ENCODE measurements at regions not wholly inside any gene's neighbourhood (a gene's known extent, or its start where the extent isn't known, plus 50 kb on each side); places are given as distances from the start of the nearest gene placed in this dataset.

DNA sequence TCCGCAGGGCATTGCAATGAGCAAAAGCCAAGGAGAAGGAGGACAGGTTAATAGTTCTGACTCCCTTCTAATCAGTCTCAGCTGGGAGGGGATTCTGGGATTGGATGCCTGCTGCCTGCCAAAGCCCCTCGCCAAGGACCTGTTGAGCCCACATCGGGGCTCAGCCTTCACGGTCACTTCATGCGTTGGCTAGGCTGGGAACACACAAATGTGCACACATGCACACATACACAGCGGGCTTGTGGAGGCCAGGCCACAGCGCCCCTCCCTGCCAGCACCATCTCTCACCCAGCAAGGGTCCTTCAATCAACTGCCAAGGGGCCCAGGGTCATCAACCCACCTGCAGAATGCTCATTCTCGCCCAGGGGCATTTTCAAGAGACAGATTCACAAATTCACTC is 113.9 kb downstream of the C5orf15 start:
- DNase-seq (ENCODE audit: low read depth in 2 of 2), result no peak

DNA sequence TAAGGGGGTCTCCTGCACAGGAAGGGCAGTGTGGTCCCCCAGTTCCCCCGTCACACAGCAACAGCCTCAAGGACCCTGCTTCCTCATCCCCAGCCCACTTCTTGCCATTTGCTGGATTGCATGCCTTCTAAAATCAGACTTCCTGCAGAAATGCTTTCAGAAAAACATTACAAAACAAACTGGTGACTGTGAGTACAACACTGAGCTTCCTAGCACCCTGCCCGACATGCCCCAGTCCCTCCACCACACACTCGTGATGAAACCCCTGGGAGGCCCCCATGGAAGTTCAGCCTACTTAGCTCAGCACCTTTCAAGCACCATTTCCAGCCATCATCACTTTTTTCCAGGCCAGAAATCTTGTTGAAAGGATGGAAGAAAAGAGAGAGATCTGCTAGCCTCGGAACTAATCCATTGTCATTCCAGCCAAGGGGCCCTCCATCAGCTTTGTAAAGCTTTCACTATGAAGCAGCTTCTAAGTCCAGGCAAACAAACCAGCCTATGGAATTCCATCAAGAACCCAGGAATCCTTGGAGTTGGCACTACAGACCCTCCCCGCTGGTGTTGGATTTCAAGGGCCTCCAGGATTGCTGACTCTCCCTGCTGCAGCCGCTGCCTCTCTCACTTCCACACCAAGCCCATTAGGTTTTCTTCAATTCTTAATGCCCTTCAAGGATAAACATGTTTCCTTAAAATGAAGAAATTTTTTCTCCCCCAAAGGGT is 114.6 kb downstream of the C5orf15 start:
- no peak for DNase-seq (ENCODE audit: low read depth in 2 of 2)

DNA sequence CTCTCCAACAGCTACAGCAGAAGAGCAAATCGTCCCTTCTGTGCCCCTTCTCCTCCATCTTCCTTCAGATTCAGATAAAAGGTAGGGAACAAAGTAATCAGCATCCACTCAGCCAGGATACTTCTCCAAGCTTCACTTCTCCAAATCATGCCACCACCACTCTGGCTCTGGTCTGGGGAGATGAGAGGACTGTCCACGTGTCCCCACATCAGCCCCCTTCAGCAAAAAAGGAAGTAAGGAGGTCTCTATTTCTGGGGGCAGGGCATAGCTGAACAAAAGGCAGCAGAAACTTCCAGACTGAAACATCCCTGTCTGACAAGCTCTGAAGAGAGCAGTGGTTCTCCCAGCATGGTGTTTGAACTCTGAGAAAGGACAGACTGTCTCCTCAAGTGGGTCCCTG is 116.9 kb downstream of the C5orf15 start:
- DNase-seq (ENCODE audit: low read depth in 2 of 2), result no peak

DNA sequence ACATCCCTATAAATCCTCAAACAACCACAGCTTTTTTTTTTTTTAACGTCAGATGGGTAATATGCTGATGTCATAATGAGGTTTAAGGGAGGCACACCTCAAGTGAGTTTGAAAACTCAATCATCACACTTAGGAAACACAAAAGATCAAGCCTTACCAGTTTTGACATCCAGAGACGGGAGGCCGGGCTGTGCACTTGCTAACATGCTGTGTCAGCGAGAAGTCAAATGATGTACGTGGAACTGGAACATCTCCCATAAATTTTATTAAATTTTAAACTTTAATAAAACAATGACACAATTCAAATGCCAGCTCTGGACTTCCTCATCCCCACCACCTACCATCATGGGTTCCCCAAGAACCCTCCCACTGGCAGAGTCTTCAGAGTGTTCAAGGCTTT is 117.6 kb downstream of the C5orf15 start:
- no peak for DNase-seq (ENCODE audit: low read depth in 2 of 2)

DNA sequence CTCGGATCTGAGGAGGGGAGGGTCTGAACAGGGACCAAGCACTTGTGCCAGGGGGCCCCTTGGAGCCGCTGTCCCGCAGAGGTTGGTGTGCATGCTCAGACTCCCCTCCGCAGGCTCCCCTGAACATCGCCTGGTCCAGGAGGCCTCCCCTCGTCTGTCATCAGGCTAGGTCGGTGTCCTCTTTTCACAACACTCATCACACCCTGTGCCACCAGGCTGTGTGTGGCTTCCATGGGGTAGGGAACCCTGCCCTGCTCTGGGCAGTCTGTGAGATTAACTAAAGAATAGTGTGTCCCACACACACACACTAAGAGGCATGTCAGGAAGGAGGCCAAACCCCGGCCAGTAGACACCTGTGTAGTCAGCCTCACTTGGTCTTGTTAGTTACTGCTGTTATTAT is 119.3 kb downstream of the C5orf15 start:
- no peak for DNase-seq (ENCODE audit: low read depth in 2 of 2)

DNA sequence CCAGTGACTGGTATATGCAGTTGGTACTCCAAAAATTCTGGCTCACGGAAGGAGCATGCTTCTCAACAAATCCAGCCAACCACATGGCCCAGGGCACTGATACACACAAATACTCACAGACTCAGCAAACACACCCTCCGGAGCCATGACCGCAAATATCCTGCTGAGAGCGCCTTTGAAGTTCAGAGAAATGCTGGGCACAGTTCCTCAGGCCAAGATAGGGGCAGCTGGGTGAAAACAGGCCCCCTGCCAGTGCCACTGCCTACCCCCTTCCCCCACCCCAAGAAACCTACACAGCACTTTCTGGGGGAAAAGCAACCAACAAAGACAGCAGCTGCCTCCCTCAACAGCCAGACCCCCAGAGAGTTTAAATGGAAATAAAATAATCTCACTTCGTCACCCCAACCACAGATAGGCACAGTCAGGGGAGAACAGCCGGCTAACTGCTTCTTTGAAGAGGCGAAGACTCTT is 120.0 kb downstream of the C5orf15 start:
- no peak for DNase-seq (ENCODE audit: low read depth in 2 of 2)

DNA sequence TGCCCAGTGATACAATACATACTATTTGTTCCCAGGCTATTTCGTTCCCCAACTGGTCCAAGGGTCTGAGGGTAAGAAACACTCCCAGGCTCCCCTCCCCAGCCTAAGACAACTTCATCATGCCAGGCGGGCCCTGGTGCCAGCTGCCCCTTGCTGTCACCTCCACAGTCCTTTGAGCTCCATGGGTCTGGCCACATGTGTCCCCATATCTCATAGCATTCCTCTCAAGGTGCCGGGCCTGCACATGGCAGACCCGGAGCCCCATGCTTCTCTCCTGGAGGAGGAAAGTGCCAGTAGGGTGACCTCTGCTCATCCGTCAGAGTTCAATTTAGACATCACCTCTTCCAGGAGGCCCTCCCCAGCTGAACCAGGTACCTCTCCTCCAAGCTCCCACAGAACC is 120.5 kb downstream of the C5orf15 start:
- DNase-seq (ENCODE audit: low read depth in 2 of 2), result no peak

DNA sequence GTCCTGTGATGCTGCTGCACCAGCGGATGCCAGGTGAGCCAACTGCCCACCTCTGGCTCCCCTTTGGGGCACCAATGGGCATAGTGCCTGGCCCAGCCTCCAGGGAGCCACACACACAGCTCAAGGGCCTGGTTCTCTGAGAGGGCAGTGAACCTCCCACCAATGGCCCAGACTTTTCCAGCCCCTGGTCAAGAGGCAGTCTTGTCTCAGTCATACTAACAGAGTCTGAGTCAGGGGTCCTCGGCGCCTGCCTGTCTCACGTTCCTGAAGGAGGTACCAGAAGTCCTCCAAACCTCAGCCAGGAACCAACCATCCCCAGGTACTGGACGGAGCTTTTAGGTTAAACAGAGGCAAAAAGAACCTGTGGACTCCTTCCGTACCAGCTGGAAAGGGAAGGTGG is 121.1 kb downstream of the C5orf15 start:
- DNase-seq (ENCODE audit: low read depth in 2 of 2), result no peak

DNA sequence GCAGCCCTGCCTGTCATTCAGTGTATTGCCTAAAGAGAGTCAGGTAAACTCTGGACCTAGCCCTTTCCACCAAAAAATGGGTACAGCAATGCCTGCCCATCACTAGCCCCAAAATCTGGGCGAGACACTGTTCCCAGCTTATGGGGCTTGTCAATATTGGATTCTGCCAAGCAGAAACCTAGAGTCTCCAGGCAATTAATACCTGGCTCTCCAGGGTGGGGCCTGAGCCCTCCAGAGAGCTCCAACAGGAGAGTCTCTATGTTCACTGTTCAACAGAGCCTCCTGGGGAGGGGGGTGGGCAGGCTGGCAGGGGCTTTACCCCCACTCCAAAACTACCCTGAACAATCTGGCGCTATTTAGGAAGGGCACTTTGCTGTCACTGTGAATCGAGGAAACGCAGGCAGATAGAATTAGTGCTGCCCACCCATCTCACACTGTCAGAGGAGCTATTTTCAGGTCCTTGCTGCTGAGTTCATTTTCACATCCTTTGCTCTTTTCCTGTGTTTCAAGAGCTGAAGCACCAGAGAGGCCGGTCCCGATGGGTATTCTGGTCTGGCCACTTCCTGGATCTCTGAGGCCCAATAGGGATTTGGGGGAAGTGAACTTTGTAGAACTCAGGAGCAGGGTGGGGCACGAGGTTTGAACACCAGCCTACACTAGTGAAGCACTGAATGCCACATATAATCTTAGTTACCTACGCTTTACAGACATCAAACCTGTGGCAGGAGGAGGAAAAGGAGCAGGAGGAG is 121.8 kb downstream of the C5orf15 start:
- no peak for DNase-seq (ENCODE audit: low read depth in 2 of 2)

DNA sequence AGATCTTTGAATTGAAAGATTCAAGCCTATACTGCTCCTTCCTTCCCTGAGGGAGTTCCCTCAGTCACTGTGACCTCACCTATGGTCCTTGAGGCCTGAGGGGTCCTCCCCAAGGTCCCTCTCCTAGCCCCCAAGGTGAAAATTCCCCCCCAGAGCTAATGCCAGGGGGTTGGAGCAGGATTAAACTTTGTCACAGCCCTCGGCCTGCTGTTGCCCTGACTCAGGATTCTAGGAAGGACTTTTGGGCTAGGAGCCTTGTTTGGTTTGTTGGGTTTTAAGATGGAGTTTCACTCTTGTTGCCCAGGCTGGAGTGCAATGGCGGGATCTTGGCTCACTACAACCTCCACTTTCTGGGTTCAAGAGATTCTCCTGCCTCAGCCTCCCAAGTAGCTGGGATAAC is 123.2 kb downstream of the C5orf15 start:
- no peak for DNase-seq (ENCODE audit: low read depth in 2 of 2)

DNA sequence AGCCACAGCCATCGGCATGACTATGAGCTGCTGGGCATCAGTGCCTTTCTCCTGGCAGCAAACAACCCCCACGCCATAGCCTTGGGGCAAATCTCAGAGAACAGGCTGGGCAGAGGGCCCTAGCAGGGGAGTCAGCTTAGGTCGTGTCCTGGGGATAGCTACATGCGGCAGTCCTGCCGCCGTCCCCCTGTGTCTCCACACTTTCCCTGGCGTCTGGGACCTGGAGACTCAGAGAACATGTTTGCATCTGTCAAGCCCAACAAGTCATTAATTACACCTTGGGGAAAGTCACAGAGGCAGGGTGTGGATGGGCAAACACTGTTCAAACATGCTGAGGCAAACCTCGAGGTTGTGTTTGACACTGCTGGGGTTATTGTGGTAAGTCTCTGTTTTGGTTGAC is 123.6 kb downstream of the C5orf15 start:
- DNase-seq (ENCODE audit: low read depth in 2 of 2), result no peak

DNA sequence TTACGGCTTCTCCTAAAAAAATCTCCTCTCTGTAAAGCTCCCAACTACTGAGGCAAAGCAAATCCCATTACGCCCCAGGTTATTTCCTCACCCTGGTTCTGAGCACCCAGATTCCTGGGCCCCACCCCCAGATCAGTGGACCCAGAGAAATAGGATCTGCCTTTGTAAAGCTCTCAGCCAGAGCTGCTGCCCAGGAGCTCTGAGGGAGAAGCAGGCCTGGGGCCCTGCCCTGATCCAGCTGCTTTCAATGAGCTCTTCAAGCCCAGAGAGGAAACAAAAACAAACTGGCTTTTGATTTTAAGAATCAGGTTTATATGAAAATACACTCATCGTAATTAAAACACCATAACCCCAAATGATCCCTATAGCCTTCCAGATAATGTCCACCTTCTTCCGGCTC is 124.5 kb downstream of the C5orf15 start:
- no peak for DNase-seq (ENCODE audit: low read depth in 2 of 2)

DNA sequence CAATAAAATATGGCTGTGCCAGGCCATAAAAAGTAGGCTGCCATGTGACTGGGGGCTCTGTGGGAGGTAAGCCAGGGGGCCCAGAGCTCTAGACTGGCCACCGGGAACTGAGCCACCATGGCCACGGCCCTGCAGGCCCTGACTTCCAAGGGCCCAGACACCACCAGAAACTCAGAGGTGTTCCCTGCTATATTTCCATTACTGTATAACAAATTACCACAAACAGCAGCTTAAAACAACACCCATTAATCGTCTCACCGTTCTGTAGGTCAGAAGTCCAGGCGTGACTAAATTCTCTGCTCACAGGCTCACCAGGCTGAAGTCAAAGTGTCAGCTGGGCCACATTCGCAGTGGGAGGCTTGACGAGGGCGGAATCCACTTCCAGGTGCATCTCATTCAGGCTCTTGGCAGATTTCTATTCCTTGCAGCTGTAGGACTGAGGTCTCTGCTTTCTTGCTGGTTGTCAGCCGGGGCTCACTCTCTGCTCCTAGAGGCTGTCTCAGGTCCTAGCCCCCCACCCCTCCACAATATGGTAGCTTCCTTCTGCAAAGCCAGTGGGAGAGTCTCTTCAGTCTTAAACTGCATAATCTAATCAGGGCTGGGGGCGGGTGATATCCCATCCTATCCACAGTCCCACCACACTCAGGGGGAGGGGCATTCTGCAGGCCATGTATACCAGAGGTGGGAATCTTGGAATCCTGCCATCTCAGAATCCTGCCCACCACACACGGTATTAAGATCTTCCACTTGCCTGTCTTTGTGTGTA is 125.4 kb downstream of the C5orf15 start:
- no peak for DNase-seq (ENCODE audit: low read depth in 2 of 2)

DNA sequence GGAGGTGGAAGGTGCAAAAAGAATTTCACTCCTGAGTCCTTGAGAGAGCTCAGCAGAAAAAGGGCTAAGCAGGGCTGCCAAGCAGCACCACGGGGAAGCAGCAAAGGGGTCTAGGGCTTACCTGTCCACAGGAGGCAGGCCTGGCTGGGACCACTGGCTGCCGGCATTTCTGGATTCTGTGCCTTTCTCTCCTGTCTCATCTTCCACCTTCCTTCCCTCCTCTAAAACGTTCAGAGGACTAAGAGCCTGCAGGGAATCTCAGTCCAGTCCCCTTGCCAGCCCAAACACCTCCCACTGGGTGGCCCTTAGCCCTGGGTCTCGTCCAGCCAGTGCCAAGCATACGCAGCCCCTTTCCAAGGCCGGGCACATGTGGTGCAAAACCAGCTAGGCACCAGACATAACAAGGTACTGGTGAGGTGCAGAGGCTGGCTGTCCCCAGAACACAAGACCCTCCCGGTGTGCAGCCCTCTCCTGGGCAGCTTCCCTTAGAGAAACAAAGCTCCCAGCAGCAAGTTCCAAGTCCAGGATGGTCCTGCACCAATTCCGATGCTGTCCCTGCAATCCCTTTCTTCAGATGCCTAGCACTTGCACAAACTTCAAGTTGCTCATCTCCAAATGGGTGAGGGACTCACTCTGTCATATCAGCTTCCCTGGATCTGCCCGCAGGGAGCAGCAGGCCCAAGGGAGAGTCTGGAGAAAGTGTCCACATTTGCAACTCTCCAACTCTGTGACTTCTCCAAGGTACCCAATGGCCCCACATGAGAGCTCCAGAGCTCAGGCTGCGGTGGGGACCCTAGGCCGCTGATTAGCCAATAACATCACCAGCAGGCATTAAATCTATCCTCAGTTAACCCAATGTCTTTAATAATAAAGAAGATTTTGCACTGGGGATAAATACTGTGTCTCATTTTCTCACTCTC is 126.3 kb downstream of the C5orf15 start:
- DNase-seq (ENCODE audit: low read depth in 2 of 2), result no peak

DNA sequence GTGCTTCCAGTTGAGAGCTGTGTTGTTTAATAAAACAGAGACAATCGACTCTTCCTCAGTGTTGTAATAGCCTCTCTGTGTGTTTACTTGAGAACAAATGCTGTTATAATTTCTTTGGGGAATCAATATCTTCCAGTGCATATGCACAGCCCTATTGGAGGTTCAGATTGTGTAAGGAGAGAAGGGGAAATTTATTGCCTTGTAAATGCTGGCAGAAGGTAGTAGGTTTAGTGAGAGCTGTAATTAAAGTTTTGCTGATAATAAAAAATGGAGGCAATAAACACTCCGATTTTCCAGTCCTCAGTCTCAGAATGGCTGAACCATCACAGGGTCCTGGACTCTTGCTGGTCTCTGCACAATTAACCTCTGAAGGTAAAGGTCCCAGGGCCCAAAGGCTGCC is 128.3 kb downstream of the C5orf15 start:
- DNase-seq (ENCODE audit: low read depth in 2 of 2), result no peak

DNA sequence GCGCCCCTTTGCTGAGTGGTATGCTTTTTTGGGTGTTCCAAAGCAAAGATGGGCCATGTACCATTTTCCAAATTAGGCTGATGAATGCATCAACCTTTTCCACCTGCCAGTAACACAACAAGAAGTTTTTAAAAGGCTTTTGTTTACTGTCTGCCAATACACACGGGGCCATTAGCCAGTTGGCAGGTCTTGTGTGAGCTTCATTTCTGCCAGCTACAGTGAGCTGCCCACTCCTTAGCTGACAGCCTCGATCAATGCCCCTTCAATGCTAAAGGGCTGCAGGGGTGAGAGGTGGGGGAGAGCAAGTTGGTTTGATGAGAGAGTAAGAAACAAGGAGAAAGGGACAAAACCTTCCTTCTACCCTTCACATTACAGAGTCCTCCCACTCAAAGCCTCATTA is 128.7 kb downstream of the C5orf15 start:
- no peak for DNase-seq (ENCODE audit: low read depth in 2 of 2)

DNA sequence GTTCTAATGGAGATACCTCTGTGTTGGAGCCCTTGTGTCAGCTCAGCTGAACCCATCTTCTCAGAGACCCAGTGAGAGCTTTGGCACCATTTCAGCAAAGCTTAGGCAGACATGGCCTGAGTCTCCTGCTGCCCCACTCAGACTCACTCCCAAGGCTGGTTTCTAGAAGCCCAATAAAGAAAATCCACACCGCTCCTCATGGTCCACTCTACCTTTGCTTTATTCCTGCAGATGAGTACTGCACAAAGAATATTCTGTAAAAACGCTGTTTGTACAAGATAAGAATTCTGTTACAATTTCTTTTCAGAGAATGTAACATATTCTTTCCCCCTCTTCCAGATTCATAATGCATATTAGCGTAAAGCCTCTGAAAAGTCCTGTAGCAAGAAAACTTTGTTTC is 129.3 kb downstream of the C5orf15 start:
- no peak for DNase-seq (ENCODE audit: low read depth in 2 of 2)

DNA sequence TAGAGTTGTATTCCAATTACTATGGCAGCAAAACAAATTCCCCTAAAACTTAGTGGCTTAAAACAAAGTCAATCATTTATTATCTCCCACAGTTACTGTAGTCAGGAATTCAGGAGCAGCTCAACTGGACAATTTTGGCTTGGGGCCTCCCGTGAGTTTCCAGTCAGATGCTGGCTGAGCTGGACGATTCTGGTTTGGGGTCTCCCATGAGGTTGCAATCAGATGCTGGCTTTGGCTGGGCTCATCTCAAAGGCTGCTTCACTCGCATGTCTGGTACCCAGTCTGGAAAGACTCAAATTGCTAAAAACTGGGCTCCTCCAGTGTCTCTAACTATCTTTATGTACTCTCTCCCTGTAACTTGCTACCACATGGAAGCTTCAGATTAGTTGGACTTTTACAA is 130.1 kb downstream of the C5orf15 start:
- no peak for DNase-seq (ENCODE audit: low read depth in 2 of 2)

DNA sequence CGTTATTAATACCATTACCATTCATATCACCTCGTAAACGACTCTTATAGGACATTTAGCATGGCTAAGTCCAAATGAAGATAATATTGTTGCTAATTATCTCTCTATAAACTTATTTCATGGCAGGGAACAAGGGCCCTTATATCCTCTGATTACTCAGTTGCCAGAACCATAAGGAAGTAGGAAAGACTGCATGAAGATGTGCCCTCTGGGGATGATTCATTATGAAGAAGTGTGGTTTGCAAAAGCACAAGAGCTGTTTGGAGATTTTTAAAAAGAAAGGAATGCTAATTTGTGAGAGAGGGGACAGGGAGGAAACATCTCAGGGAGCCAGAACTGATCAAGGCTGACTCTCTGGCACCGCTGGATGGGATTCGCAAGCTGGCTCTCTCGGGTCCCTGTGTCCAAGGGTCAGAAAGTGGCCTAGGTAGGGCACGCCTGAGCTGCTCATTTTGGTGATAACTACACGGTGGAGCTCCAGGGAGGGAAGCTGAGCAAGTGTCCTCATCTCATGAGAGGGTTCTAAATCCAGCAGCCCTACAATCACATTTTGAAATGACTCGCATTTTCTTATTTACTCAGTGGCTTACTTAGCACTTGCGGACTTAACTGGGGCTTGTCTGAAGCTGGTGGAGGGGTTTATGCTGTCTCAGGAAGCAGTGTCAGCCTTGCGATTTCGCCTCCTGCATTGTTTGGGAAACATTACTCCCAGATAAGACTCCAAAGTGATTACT is 136.8 kb downstream of the C5orf15 start:
- no peak for DNase-seq (ENCODE audit: low read depth in 2 of 2)

DNA sequence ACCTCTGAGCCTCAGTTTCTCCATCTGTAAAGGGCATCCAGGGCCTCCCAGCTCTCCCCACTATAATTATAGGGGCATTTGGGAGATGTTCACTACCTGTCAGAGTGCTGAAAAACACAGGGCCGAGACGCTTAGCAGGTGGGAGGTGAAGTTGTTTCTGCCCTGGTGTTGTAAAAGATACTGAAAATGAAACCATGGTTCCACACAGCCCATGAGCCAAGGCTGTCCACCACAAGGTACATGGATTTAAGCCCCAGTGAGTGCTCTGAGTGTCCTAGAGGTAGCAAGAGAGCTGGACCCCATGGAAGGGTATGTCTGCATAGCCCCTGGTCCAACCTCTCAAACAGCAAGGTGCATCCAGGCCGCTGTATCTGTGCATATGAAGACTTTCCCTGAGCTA is 137.5 kb downstream of the C5orf15 start:
- DNase-seq (ENCODE audit: low read depth in 2 of 2), result no peak

DNA sequence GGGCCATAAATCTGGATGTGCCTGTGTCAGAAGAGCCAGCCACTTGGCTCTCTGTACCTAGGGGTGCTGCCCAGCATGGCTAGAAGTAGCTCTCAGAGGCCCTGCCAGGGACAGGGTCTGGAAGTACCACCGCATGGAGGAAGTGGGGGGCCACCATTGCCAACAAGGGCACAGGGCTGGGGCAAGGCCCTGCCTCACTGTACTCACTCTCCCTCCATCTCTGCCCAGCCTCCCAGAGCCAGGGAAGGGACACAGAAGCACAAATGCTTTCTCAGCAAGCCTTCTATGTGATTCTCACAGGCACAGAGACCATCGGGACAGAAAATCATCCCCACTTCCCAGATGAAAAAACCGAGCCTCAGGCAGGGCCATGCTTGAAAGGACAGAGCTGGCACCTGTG is 138.1 kb downstream of the C5orf15 start:
- DNase-seq (ENCODE audit: low read depth in 2 of 2), result no peak

All from stimulated activated CD8-positive, alpha-beta memory T cell treated with anti-CD3 and anti-CD28 coated beads, Interleukin-7, amount 100 ng/mL, for 1 hour (primary cell).